A549 (cell line): ENCODE measurements at regions not wholly inside any gene's neighbourhood (a gene's known extent, or its start where the extent isn't known, plus 50 kb on each side); places are given as distances from the start of the nearest gene placed in this dataset.

Experiments used
- ATAC-seq, 2 experiments: fragments of 200-7000 bp in 1 of 2; fragments of >200 bp in 1 of 2; cut with Nextera tagmentation in 1 of 2; cut with Tn5 transposase in 1 of 2; 3 replicates each; pipeline versions ENCODE4 v1.8.0 to v1.9.1; 2018 to 2020; ENCODE audit warnings: mild to moderate bottlenecking in 1 of 2, moderate library complexity in 1 of 2
- CTCF ChIA-PET: fragments of 300-600 bp; sonication (Branson Sonifier 250); formaldehyde crosslinking; extraction: SDS; loops from one replicate; lab custom pipeline; 2021; ENCODE audit warnings: antibody characterized with exemption, inconsistent platforms; lab: Yijun Ruan, JAX
- POLR2A ChIA-PET: fragments of 350-600 bp; formaldehyde crosslinking; extraction: SDS; loops from one replicate; lab custom pipeline; 2021; ENCODE audit warnings: antibody characterized with exemption, inconsistent platforms; lab: Yijun Ruan, JAX
- DNase-seq, 2 experiments: peaks; one replicate each; pipeline versions ENCODE4 v3.0.0 to v3.0.0-alpha.2; 2011 to 2016; ENCODE audit warnings: low read depth in 1 of 2, low spot score in 1 of 2
- FAIRE-seq: peaks from 2 replicates; lab custom pipeline; 2011; peaks lifted over from hg19 to GRCh38; lab: Jason Lieb, UNC
- H3K27ac ChIP-seq, 2 experiments: fragments of >200 bp; sonication (Bioruptor Twin); formaldehyde crosslinking; 3 replicates each; pipeline ENCODE4 v1.5.1; 2016 to 2017
- H3K4me1 ChIP-seq: fragments of >200 bp; sonication (Bioruptor Twin); formaldehyde crosslinking; 3 replicates; pipeline ENCODE4 v1.6.1; 2016
- H3K4me2 ChIP-seq: fragments of >200 bp; sonication (Bioruptor Twin); formaldehyde crosslinking; 3 replicates; pipeline ENCODE4 v1.6.1; 2016
- H3K4me3 ChIP-seq: fragments of >200 bp; sonication (Bioruptor Twin); formaldehyde crosslinking; 3 replicates; pipeline ENCODE4 v1.5.1; 2016
- H3K9me3 ChIP-seq: fragments of >200 bp; sonication (Bioruptor Twin); formaldehyde crosslinking; 3 replicates; pipeline ENCODE4 v1.6.1; 2016
- BCL3 ChIP-seq: fragments of >200 bp; sonication (Bioruptor Twin); formaldehyde crosslinking; IDR thresholded peaks from 3 replicates; pipeline ENCODE4 v1.6.1; 2016
- BHLHE40 ChIP-seq: IDR thresholded peaks from 2 replicates; pipeline ENCODE4 v1.6.1; 2012; ENCODE audit warnings: low read depth, low read length, inconsistent platforms
- CBX2 ChIP-seq: fragments of 200-600 bp; sonication (generic); IDR thresholded peaks from 2 replicates; pipeline ENCODE4 v1.6.1; 2016; ENCODE audit warnings: low read depth, mild to moderate bottlenecking, borderline replicate concordance
- CHD2 ChIP-seq: fragments of 150-350 bp; IDR thresholded peaks from 2 replicates; pipeline ENCODE4 v1.6.1; 2014; ENCODE audit warnings: low read length; ENCODE audit not compliant: partially characterized antibody
- EHMT2 ChIP-seq: fragments of 200-600 bp; sonication (generic); IDR thresholded peaks from 2 replicates; pipeline ENCODE4 v1.6.1; 2016; ENCODE audit warnings: antibody characterized with exemption, low read depth, mild to moderate bottlenecking, moderate library complexity
- EP300 ChIP-seq, 2 experiments: fragments of >200 bp; sonication (Bioruptor Twin); formaldehyde crosslinking; IDR thresholded peaks; 2 replicates in 1 of 2; 3 replicates in 1 of 2; pipeline ENCODE4 v1.6.1; 2016 to 2017
- FOSL2 ChIP-seq, 2 experiments: fragments of 450-650 bp in 1 of 2; fragments of >200 bp in 1 of 2; sonication (Bioruptor Twin) in 1 of 2; formaldehyde crosslinking; IDR thresholded peaks; 2 replicates each; pipeline versions ENCODE4 v1.5.0 to v1.6.1; 2016 to 2020; ENCODE audit warnings: mild to moderate bottlenecking in 1 of 2, moderate library complexity in 1 of 2
- FOXS1 ChIP-seq: fragments of 250-450 bp; sonication (Bioruptor Pico); IDR thresholded peaks from 2 replicates; pipeline ENCODE4 v1.5.0; 2020; ENCODE audit warnings: mild to moderate bottlenecking, moderate library complexity
- GATA3 ChIP-seq: IDR thresholded peaks from 2 replicates; pipeline ENCODE4 v1.6.1; 2012; ENCODE audit warnings: borderline replicate concordance
- HDAC2 ChIP-seq: fragments of 200-600 bp; sonication (generic); IDR thresholded peaks from 2 replicates; pipeline ENCODE4 v1.6.1; 2016
- JUN ChIP-seq, 2 experiments: fragments of >200 bp; sonication (Bioruptor Twin); formaldehyde crosslinking; IDR thresholded peaks; 2 replicates in 1 of 2; 3 replicates in 1 of 2; pipeline ENCODE4 v1.6.1; 2016 to 2017
- KDM5A ChIP-seq: fragments of 200-600 bp; sonication (generic); IDR thresholded peaks from 2 replicates; pipeline ENCODE4 v1.6.1; 2016; ENCODE audit warnings: antibody characterized with exemption, mild to moderate bottlenecking
- MAFK ChIP-seq: fragments of 450-650 bp; IDR thresholded peaks from 2 replicates; pipeline ENCODE4 v1.6.1; 2014; ENCODE audit not compliant: partially characterized antibody
- MAZ ChIP-seq: fragments of 150-350 bp; IDR thresholded peaks from 2 replicates; pipeline ENCODE4 v1.6.1; 2014; ENCODE audit warnings: antibody characterized with exemption, low read depth, low read length, borderline replicate concordance
- MYC ChIP-seq: IDR thresholded peaks from 2 replicates; pipeline ENCODE4 v1.6.1; 2012; ENCODE audit warnings: mild to moderate bottlenecking, inconsistent platforms, low read length, improper control_type of control experiment, borderline replicate concordance
- NPAS2 ChIP-seq: fragments of 250-450 bp; sonication (Bioruptor Pico); IDR thresholded peaks from 2 replicates; pipeline ENCODE4 v1.8.0; 2022; ENCODE audit warnings: mild to moderate bottlenecking, moderate library complexity, borderline replicate concordance
- NR3C1 ChIP-seq: fragments of >200 bp; sonication (Bioruptor Twin); formaldehyde crosslinking; IDR thresholded peaks from 3 replicates; pipeline ENCODE4 v1.6.1; 2017
- POLR2AphosphoS2 ChIP-seq: conservative IDR thresholded peaks from 2 replicates; pipeline ENCODE4 v1.6.1; 2012; ENCODE audit warnings: low read length, improper control_type of control experiment, inconsistent platforms
- SREBF2 ChIP-seq: fragments of 450-650 bp; IDR thresholded peaks from 2 replicates; pipeline ENCODE4 v1.6.1; 2014; ENCODE audit warnings: mild to moderate bottlenecking, moderate library complexity
- ZC3H11A ChIP-seq: fragments of 450-650 bp; IDR thresholded peaks from 2 replicates; pipeline ENCODE4 v1.6.1; 2014; ENCODE audit warnings: antibody characterized with exemption, mild to moderate bottlenecking
- ZFP36 ChIP-seq: fragments of 450-650 bp; IDR thresholded peaks from 2 replicates; pipeline ENCODE4 v1.6.1; 2014; ENCODE audit warnings: borderline replicate concordance; ENCODE audit not compliant: partially characterized antibody
- WGBS: methylation state at CpG from one replicate; pipeline ENCODE4 v1.1.6; 2017; ENCODE audit errors: missing lambda C conversion rate; 5-methylcytosine and 5-hydroxymethylcytosine counted together
- TF ChIP-seq, protein P1 (sequence below): fragments of 150-350 bp; IDR thresholded peaks from 2 replicates; pipeline ENCODE4 v1.6.1; 2014; ENCODE audit warnings: low read depth, mild to moderate bottlenecking, low read length

- ATAC-seq, result no peak
- DNase-seq, result no peak
- ChIA-PET POLR2A (no interaction called here), CTCF (no interaction called here)
- TF ChIP-seq SREBF2, result no peak
- TF ChIP-seq EP300 (IDR thresholded peaks at IDR 0.05), result no peak
- no peaks in the 10 kb centered on the region for H3K4me1 ChIP-seq
- H3K27ac ChIP-seq, result no peak overlapping the region
- no peak overlapping the region for H3K4me2 ChIP-seq
- no peak overlapping the region for H3K4me3 ChIP-seq
- no peak for FAIRE-seq
- no peaks in the 10 kb centered on the region for H3K9me3 ChIP-seq
- WGBS, result 49% methylated on average over 2 of the region's 2 CpGs
Observed at GRCh38 chr6:1240766-1241318, 71.1 kb upstream of the FOXQ1 start.

DNA sequence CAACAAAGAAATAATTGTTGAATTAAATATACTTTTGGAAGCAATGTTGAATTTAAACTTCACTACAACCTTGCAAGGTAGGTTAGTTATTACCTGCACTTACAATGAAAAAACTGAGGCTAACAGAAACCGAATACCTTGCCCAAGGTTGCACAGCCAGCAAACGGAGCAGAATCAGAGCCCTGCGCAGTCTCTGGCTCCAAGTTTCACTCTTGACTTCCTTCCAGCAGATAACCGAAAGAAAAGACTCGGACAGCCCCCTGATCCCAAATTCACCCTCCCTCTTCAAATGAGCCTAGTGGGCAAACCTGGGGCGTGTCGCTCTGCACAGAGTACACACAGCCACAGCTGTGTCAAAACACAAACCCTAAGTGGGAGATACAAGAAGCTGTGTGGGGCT is 72.1 kb upstream of the FOXQ1 start:
- no peaks in the 10 kb centered on the region for H3K9me3 ChIP-seq
- H3K4me2 ChIP-seq, result no peak overlapping the region
- no peaks in the 10 kb centered on the region for H3K4me1 ChIP-seq
- WGBS, result 78% methylated on average over 7 of the region's 7 CpGs
- H3K27ac ChIP-seq, result no peak overlapping the region
- DNase-seq (no peak), ATAC-seq (no peak), FAIRE-seq (no peak)
- ChIA-PET CTCF (no interaction called here), POLR2A (no interaction called here)
- no peak overlapping the region for H3K4me3 ChIP-seq
- no peak for TF ChIP-seq MYC
- TF ChIP-seq EHMT2, result no peak
- TF ChIP-seq NPAS2 (CRISPR knock-in tag), result no peak
- TF ChIP-seq MAFK, result no peak
- no peak for TF ChIP-seq HDAC2
- TF ChIP-seq GATA3, result no peak

DNA sequence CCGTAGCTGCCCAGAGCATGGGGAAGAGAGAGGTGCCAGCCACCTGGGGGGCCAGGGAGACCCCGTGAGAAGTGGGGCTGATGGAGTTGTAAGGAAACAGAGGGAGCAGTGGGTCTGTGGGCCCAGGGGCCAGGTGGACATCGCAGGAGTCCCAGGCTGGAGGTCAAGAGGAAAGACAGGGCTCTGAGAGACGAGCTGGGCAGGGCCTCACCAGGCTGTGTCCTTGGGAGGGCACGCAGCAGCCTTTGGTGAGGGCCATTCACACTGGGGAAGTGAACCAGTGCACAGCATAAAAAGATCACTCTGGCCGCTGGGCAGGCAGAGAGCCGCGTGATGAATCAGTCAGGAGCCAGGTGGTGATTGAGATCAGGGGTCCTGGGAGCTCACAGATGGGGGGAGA is 73.9 kb upstream of the FOXQ1 start:
- no peak for TF ChIP-seq FOXS1 (CRISPR knock-in tag)
- no peak for TF ChIP-seq FOSL2 (IDR thresholded peaks at IDR 0.05)
- no peak for TF ChIP-seq FOSL2 (CRISPR knock-in tag; IDR thresholded peaks at IDR 0.05)
- no peak for TF ChIP-seq NR3C1
- no peak for TF ChIP-seq KDM5A
- TF ChIP-seq MAZ, result no peak
- TF ChIP-seq JUN (IDR thresholded peaks at IDR 0.05), result no peak
- TF ChIP-seq CBX2, result no peak
- no peak for TF ChIP-seq BCL3
- TF ChIP-seq CHD2, result no peak
- TF ChIP-seq ZC3H11A, result no peak
- TF ChIP-seq NPAS2 (CRISPR knock-in tag), result no peak
- TF ChIP-seq, protein P1, sequence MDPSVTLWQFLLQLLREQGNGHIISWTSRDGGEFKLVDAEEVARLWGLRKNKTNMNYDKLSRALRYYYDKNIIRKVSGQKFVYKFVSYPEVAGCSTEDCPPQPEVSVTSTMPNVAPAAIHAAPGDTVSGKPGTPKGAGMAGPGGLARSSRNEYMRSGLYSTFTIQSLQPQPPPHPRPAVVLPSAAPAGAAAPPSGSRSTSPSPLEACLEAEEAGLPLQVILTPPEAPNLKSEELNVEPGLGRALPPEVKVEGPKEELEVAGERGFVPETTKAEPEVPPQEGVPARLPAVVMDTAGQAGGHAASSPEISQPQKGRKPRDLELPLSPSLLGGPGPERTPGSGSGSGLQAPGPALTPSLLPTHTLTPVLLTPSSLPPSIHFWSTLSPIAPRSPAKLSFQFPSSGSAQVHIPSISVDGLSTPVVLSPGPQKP, result no peak
- TF ChIP-seq BHLHE40, result no peak
- TF ChIP-seq ZFP36, result no peak
- no peak for TF ChIP-seq POLR2AphosphoS2
- no peak for FAIRE-seq
- no peak for ATAC-seq
- 55% methylated on average over 8 of the region's 8 CpGs for WGBS
- Histone ChIP-seq H3K4me3 (no peak overlapping the region), H3K4me1 (no peaks in the 10 kb centered on the region), H3K27ac (no peak overlapping the region), H3K9me3 (no peaks in the 10 kb centered on the region), H3K4me2 (no peak overlapping the region)
- POLR2A ChIA-PET, result no interaction called here
- no peak for DNase-seq
- CTCF ChIA-PET, result no interaction called here
